HepG2 (cell line): ENCODE measurements at regions not wholly inside any gene's neighbourhood (a gene's known extent, or its start where the extent isn't known, plus 50 kb on each side); places are given as distances from the start of the nearest gene placed in this dataset.

ENCODE experiments used
- CEBPG ChIP-seq: IDR thresholded peaks from 2 replicates; pipeline ENCODE4 v1.6.1; 2016
- DPF2 ChIP-seq: sonication (generic); formaldehyde crosslinking; IDR thresholded peaks from 2 replicates; pipeline ENCODE4 v1.4.0; 2020; ENCODE audit warnings: mild to moderate bottlenecking, low read depth, missing genetic modification reagents, borderline replicate concordance
- JUN ChIP-seq: sonication (generic); formaldehyde crosslinking; IDR thresholded peaks from 2 replicates; pipeline ENCODE4 v1.4.0; 2020; ENCODE audit warnings: mild to moderate bottlenecking, missing genetic modification reagents
- KAT7 ChIP-seq: IDR thresholded peaks from 2 replicates; pipeline ENCODE4 v1.6.1; 2018; ENCODE audit warnings: borderline replicate concordance, missing compliant biosample characterization
- POLR2A ChIP-seq, 2 experiments: IDR thresholded peaks; 2 replicates each; pipeline ENCODE4 v1.6.1; 2011; ENCODE audit warnings: low read depth in 2 of 2, low read length in 2 of 2, mild to moderate bottlenecking in 1 of 2, moderate library complexity in 1 of 2; ENCODE audit not compliant: insufficient read depth in 1 of 2
- SALL1 ChIP-seq: sonication (generic); formaldehyde crosslinking; IDR thresholded peaks from 2 replicates; pipeline ENCODE4 v1.8.0; 2022; ENCODE audit warnings: mild to moderate bottlenecking, missing genetic modification reagents
- TF ChIP-seq, protein P1 (sequence below): IDR thresholded peaks from 2 replicates; pipeline ENCODE4 v1.6.1; 2012; ENCODE audit warnings: low read length, improper control_type of control experiment
- TF ChIP-seq, protein P2 (sequence below): sonication (generic); formaldehyde crosslinking; IDR thresholded peaks from 2 replicates; pipeline ENCODE4 v1.5.0; 2020; ENCODE audit warnings: missing genetic modification reagents, mild to moderate bottlenecking, borderline replicate concordance
- TF ChIP-seq, protein P3 (sequence below): sonication (generic); formaldehyde crosslinking; IDR thresholded peaks from 2 replicates; pipeline ENCODE4 v1.4.0; 2020; ENCODE audit warnings: mild to moderate bottlenecking, missing genetic modification reagents

DNA sequence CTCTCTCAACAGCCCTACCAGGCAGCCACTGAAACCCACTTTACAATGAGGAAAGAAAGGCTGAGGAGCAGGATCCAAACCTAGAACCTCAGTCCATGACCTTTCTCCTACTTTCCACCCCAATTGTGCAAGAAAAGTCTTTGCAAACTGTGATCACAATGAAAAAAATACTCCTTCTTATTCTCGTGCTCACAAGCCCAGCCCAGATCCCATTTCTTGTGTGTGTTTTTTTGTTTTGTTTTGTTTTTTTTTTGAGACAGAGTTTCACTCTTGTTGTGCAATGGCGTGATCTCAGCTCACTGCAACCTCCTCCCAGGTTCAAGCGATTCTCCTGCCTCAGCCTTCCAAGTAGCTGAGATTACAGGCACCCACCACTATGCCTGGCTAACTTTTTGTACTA lies 97.7 kb downstream of the CRYAA start:
- TF ChIP-seq POLR2A (IDR thresholded peaks at IDR 0.05; ENCODE audit: insufficient read depth in 1 of 2, low read depth in 2 of 2, low read length in 2 of 2) = no peak
- TF ChIP-seq, protein P1, sequence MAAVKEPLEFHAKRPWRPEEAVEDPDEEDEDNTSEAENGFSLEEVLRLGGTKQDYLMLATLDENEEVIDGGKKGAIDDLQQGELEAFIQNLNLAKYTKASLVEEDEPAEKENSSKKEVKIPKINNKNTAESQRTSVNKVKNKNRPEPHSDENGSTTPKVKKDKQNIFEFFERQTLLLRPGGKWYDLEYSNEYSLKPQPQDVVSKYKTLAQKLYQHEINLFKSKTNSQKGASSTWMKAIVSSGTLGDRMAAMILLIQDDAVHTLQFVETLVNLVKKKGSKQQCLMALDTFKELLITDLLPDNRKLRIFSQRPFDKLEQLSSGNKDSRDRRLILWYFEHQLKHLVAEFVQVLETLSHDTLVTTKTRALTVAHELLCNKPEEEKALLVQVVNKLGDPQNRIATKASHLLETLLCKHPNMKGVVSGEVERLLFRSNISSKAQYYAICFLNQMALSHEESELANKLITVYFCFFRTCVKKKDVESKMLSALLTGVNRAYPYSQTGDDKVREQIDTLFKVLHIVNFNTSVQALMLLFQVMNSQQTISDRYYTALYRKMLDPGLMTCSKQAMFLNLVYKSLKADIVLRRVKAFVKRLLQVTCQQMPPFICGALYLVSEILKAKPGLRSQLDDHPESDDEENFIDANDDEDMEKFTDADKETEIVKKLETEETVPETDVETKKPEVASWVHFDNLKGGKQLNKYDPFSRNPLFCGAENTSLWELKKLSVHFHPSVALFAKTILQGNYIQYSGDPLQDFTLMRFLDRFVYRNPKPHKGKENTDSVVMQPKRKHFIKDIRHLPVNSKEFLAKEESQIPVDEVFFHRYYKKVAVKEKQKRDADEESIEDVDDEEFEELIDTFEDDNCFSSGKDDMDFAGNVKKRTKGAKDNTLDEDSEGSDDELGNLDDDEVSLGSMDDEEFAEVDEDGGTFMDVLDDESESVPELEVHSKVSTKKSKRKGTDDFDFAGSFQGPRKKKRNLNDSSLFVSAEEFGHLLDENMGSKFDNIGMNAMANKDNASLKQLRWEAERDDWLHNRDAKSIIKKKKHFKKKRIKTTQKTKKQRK = no peak
- TF ChIP-seq SALL1 (CRISPR knock-in tag) = no peak
- no peak for TF ChIP-seq KAT7 (CRISPR knock-in tag)
- no peak for TF ChIP-seq CEBPG (CRISPR knock-in tag)
- TF ChIP-seq, protein P2, sequence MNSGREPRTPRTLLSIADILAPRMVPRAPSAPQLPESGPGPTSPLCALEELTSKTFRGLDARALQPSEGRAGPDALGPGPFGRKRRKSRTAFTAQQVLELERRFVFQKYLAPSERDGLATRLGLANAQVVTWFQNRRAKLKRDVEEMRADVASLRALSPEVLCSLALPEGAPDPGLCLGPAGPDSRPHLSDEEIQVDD (CRISPR knock-in tag) = no peak
- TF ChIP-seq DPF2 (CRISPR knock-in tag) = no peak
- TF ChIP-seq, protein P3, sequence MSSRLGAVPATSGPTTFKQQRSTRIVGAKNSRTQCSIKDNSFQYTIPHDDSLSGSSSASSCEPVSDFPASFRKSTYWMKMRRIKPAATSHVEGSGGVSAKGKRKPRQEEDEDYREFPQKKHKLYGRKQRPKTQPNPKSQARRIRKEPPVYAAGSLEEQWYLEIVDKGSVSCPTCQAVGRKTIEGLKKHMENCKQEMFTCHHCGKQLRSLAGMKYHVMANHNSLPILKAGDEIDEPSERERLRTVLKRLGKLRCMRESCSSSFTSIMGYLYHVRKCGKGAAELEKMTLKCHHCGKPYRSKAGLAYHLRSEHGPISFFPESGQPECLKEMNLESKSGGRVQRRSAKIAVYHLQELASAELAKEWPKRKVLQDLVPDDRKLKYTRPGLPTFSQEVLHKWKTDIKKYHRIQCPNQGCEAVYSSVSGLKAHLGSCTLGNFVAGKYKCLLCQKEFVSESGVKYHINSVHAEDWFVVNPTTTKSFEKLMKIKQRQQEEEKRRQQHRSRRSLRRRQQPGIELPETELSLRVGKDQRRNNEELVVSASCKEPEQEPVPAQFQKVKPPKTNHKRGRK (CRISPR knock-in tag) = no peak
- TF ChIP-seq JUN = no peak
